DND-41 (cell line): ENCODE measurements at regions not wholly inside any gene's neighbourhood (a gene's known extent, or its start where the extent isn't known, plus 50 kb on each side); places are given as distances from the start of the nearest gene placed in this dataset.
A peak's percentile ranks its signal among the peaks of the same experiment; 100 is the strongest.

Source experiments
- ATAC-seq: fragments of 200-7000 bp; cut with Tn5 transposase; 3 replicates; pipeline ENCODE4 v1.9.1; 2021; ENCODE audit warnings: low read depth; ENCODE audit not compliant: insufficient read depth
- DNase-seq: peaks from one replicate; pipeline ENCODE4 v3.0.0-alpha.2; 2020
- H2AFZ ChIP-seq: 2 replicates; pipeline ENCODE4 v1.6.0; 2012; ENCODE audit warnings: low read depth, low read length
- H3K27ac ChIP-seq: 2 replicates; pipeline ENCODE4 v1.5.1; 2012; ENCODE audit warnings: low read length, inconsistent platforms
- H3K27me3 ChIP-seq: fragments of 200-600 bp; sonication (generic); 2 replicates; pipeline ENCODE4 v1.6.0; 2012; ENCODE audit warnings: low read length, mild to moderate bottlenecking, inconsistent platforms; ENCODE audit not compliant: insufficient read depth, poor library complexity
- H3K36me3 ChIP-seq: 2 replicates; pipeline ENCODE4 v1.5.1; 2012; ENCODE audit warnings: low read length, inconsistent platforms; ENCODE audit not compliant: insufficient read depth
- H3K4me1 ChIP-seq: 2 replicates; pipeline ENCODE4 v1.5.1; 2012; ENCODE audit warnings: mild to moderate bottlenecking, low read length; ENCODE audit not compliant: insufficient read depth
- H3K4me2 ChIP-seq: 2 replicates; pipeline ENCODE4 v1.6.0; 2012; ENCODE audit warnings: mild to moderate bottlenecking, moderate library complexity, low read length, inconsistent platforms; ENCODE audit not compliant: insufficient read depth
- H3K4me3 ChIP-seq, 2 experiments: fragments of 200-600 bp in 1 of 2; shearing (Covaris generic) in 1 of 2; 2 replicates each; pipeline ENCODE4 v1.5.1; 2012 to 2016; ENCODE audit warnings: inconsistent platforms in 2 of 2, low read length in 2 of 2, mild to moderate bottlenecking in 2 of 2, low read depth in 1 of 2, moderate library complexity in 1 of 2
- H3K79me2 ChIP-seq: 2 replicates; pipeline ENCODE4 v1.6.0; 2012; ENCODE audit warnings: low read length, inconsistent platforms; ENCODE audit not compliant: insufficient read depth
- H3K9ac ChIP-seq: 2 replicates; pipeline ENCODE4 v1.6.0; 2012; ENCODE audit warnings: low read depth, mild to moderate bottlenecking, inconsistent platforms, low read length, moderate library complexity
- H3K9me3 ChIP-seq: 2 replicates; pipeline ENCODE4 v1.5.1; 2012; ENCODE audit warnings: low read length, moderate library complexity, mild to moderate bottlenecking, inconsistent platforms; ENCODE audit not compliant: insufficient read depth, severe bottlenecking
- H4K20me1 ChIP-seq: 2 replicates; pipeline ENCODE4 v1.6.0; 2012; ENCODE audit warnings: low read length; ENCODE audit not compliant: insufficient read depth
- CTCF ChIP-seq: IDR thresholded peaks from 2 replicates; pipeline ENCODE4 v1.5.1; 2012; ENCODE audit warnings: borderline replicate concordance, low read length, moderate library complexity, mild to moderate bottlenecking; ENCODE audit not compliant: poor library complexity, severe bottlenecking; ENCODE audit errors: extremely low read depth
- EZH2 ChIP-seq: IDR thresholded peaks from 3 replicates; pipeline ENCODE4 v1.6.1; 2012; ENCODE audit warnings: borderline replicate concordance, low read depth, mild to moderate bottlenecking, moderate library complexity, low read length, inconsistent platforms; ENCODE audit not compliant: severe bottlenecking

DNA sequence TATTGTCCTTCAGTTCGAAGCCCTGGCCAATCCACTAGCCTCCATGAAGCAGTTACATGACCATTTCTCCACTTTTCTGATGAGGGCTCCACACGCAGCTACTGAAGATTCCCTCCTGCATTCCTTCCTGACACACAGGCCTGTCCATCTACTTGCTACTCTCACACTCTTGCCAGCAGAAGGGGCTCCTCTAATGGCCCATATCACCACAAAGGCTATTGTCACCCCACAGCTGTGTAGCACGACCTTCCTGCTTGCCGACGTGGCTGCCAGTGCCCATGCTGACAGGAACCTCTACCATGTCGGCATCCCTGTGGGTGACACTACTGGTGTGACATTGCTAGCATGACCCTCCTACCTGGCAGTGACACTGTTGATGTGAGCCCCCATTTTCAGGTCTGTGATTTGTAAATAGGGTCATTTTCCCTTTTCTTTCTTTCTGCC is 1528.6 kb upstream of the TPTE start:
- H4K20me1 ChIP-seq = no peaks in the 10 kb centered on the region
- no peaks in the 10 kb centered on the region for H3K27me3 ChIP-seq
- DNase-seq = no peak
- ATAC-seq = peak; percentile 39; the same call in 1 of the 3 replicates
- H2AFZ ChIP-seq = no peak overlapping the region
- H3K4me2 ChIP-seq = no peak overlapping the region
- H3K79me2 ChIP-seq = no peaks in the 10 kb centered on the region
- H3K27ac ChIP-seq = no peak overlapping the region
- no peak overlapping the region for H3K4me3 ChIP-seq
- H3K9ac ChIP-seq = no peak overlapping the region
- no peak for TF ChIP-seq EZH2
- no peak for TF ChIP-seq CTCF
- no peaks in the 10 kb centered on the region for H3K36me3 ChIP-seq
- peaks cover 55% of the 10 kb centered on the region for H3K9me3 ChIP-seq
- no peaks in the 10 kb centered on the region for H3K4me1 ChIP-seq

- DNase-seq = no peak
- Histone ChIP-seq H3K79me2 (no peaks in the 10 kb centered on the region), H3K36me3 (no peaks in the 10 kb centered on the region), H3K27ac (no peak overlapping the region), H3K27me3 (no peaks in the 10 kb centered on the region), H3K4me1 (no peaks in the 10 kb centered on the region), H3K9me3 (peaks cover 55% of the 10 kb centered on the region), H3K9ac (no peak overlapping the region), H4K20me1 (no peaks in the 10 kb centered on the region), H2AFZ (no peak overlapping the region), H3K4me3 (no peak overlapping the region), H3K4me2 (no peak overlapping the region)
- ATAC-seq = no peak
- no peak for TF ChIP-seq CTCF
- TF ChIP-seq EZH2 = no peak
These were observed 1528.0 kb upstream of the TPTE start for GRCh38 chr21:8993284-8993942.

GRCh38 chr21:8993943-8994639 is 1527.3 kb upstream of the TPTE start:
- Histone ChIP-seq H3K79me2 (no peaks in the 10 kb centered on the region), H3K36me3 (no peaks in the 10 kb centered on the region), H3K4me2 (no peak overlapping the region), H4K20me1 (no peaks in the 10 kb centered on the region), H3K9me3 (peaks cover 50% of the 10 kb centered on the region), H3K9ac (no peak overlapping the region), H2AFZ (no peak overlapping the region), H3K4me3 (no peak overlapping the region), H3K4me1 (no peaks in the 10 kb centered on the region), H3K27me3 (no peaks in the 10 kb centered on the region), H3K27ac (no peak overlapping the region)
- ATAC-seq (no peak), DNase-seq (no peak)
- TF ChIP-seq EZH2 (no peak), CTCF (no peak)
